ENCODE measurements at regions not wholly inside any gene's neighbourhood (a gene's known extent, or its start where the extent isn't known, plus 50 kb on each side); places are given as distances from the start of the nearest gene placed in this dataset.

- DNase-seq = no peak
- POLR2A ChIA-PET = no interaction called here
- Mint-ChIP-seq H3K4me3 (no peak overlapping the region), H3K9me3 (peaks cover 27% of the 10 kb centered on the region), H3K27ac (no peak overlapping the region), H3K4me1 (ENCODE audit: low read depth) (no peaks in the 10 kb centered on the region), H3K27me3 (peaks cover 2% of the 10 kb centered on the region), H3K36me3 (ENCODE audit: low read depth) (peaks cover 6% of the 10 kb centered on the region)
- intact Hi-C loops (cut with micrococcal nuclease) = no loop called here
- CTCF ChIA-PET = no interaction called here
- TF ChIP-seq CTCF (IDR thresholded peaks at IDR 0.05) = no peak
- no peak for ATAC-seq
Observed at GRCh38 chr2:57937456-57937855, 109.2 kb upstream of the VRK2 start.

- H3K27ac Mint-ChIP-seq = no peak overlapping the region
- H3K27me3 Mint-ChIP-seq = peaks cover 2% of the 10 kb centered on the region
- intact Hi-C loops (cut with micrococcal nuclease) = no loop called here
- TF ChIP-seq CTCF (IDR thresholded peaks at IDR 0.05) = no peak
- CTCF ChIA-PET = no interaction called here
- H3K4me3 Mint-ChIP-seq = no peak overlapping the region
- H3K36me3 Mint-ChIP-seq (ENCODE audit: low read depth) = no peaks in the 10 kb centered on the region
- ATAC-seq = no peak
- no peak for DNase-seq
- H3K4me1 Mint-ChIP-seq (ENCODE audit: low read depth) = no peaks in the 10 kb centered on the region
- no peaks in the 10 kb centered on the region for H3K9me3 Mint-ChIP-seq
- POLR2A ChIA-PET = no interaction called here
Observed at GRCh38 chr2:57941816-57942215, 104.8 kb upstream of the VRK2 start.

GRCh38 chr2:57943315-57943714 is 103.3 kb upstream of the VRK2 start:
- intact Hi-C loops (cut with micrococcal nuclease) = no loop called here
- no peak for DNase-seq
- no peak for TF ChIP-seq CTCF (IDR thresholded peaks at IDR 0.05)
- Mint-ChIP-seq H3K27me3 (peaks cover 2% of the 10 kb centered on the region), H3K27ac (no peak overlapping the region), H3K36me3 (ENCODE audit: low read depth) (no peaks in the 10 kb centered on the region), H3K4me3 (no peak overlapping the region), H3K9me3 (no peaks in the 10 kb centered on the region), H3K4me1 (ENCODE audit: low read depth) (no peaks in the 10 kb centered on the region)
- ATAC-seq = no peak
- POLR2A ChIA-PET = no interaction called here
- CTCF ChIA-PET = no interaction called here

- Mint-ChIP-seq H3K27me3 (no peaks in the 10 kb centered on the region), H3K4me3 (no peak overlapping the region), H3K36me3 (ENCODE audit: low read depth) (no peaks in the 10 kb centered on the region), H3K27ac (no peak overlapping the region), H3K4me1 (ENCODE audit: low read depth) (no peaks in the 10 kb centered on the region), H3K9me3 (no peaks in the 10 kb centered on the region)
- ChIA-PET POLR2A (no interaction called here), CTCF (no interaction called here)
- intact Hi-C loops (cut with micrococcal nuclease) = no loop called here
- DNase-seq = no peak
- ATAC-seq = no peak
- no peak for TF ChIP-seq CTCF (IDR thresholded peaks at IDR 0.05)
Observed at GRCh38 chr2:57947398-57947797, 99.2 kb upstream of the VRK2 start.

- TF ChIP-seq CTCF (IDR thresholded peaks at IDR 0.05) = no peak
- ChIA-PET POLR2A (no interaction called here), CTCF (no interaction called here)
- Mint-ChIP-seq H3K27ac (no peak overlapping the region), H3K27me3 (no peaks in the 10 kb centered on the region), H3K4me1 (ENCODE audit: low read depth) (no peaks in the 10 kb centered on the region), H3K9me3 (no peaks in the 10 kb centered on the region), H3K36me3 (ENCODE audit: low read depth) (no peaks in the 10 kb centered on the region), H3K4me3 (no peak overlapping the region)
- intact Hi-C loops (cut with micrococcal nuclease) = no loop called here
- no peak for DNase-seq
- no peak for ATAC-seq
Observed at GRCh38 chr2:57954020-57954419, 92.6 kb upstream of the VRK2 start.

All from activated CD8-positive, alpha-beta T cell treated with anti-CD3 and anti-CD28 coated beads for 36 hours (primary cell).